Naive thymus-derived CD4-positive, alpha-beta T cell (primary cell): ENCODE measurements at regions not wholly inside any gene's neighbourhood (a gene's known extent, or its start where the extent isn't known, plus 50 kb on each side); places are given as distances from the start of the nearest gene placed in this dataset.
"Not testable (repeated sequence)": the region's sequence is repeated elsewhere in the genome, so short reads cannot be mapped to it uniquely, and the experiment has no call there.

Source experiments
- ATAC-seq: fragments of 150-1000 bp; cut with Tn5 transposase; 2 replicates; pipeline ENCODE4 v1.10.0; 2021; ENCODE audit warnings: mild to moderate bottlenecking, moderate library complexity
- CTCF ChIA-PET: fragments of 350-600 bp; sonication (Branson Sonifier 250); formaldehyde crosslinking; loops from one replicate; lab custom pipeline; 2021; ENCODE audit warnings: antibody characterized with exemption; lab: Charles Lee
- POLR2A ChIA-PET: fragments of 350-600 bp; sonication (Branson Sonifier 250); formaldehyde crosslinking; loops from one replicate; lab custom pipeline; 2021; ENCODE audit warnings: antibody characterized with exemption, inconsistent platforms; lab: Charles Lee
- DNase-seq, 9 donors: peaks; one replicate each; pipeline versions ENCODE4 v3.0.0 to v3.0.0-alpha.2; 2020 to 2022; ENCODE audit warnings: mixed read lengths in 1 of 9
- H3K27ac ChIP-seq: one replicate; pipeline ENCODE4 v1.7.0; 2013; ENCODE audit warnings: mild to moderate bottlenecking, low read depth, low read length, moderate library complexity
- H3K27me3 ChIP-seq, 2 donors: one replicate each; pipeline ENCODE4 v1.7.0; 2013; ENCODE audit warnings: low read length in 2 of 2, mild to moderate bottlenecking in 2 of 2, moderate library complexity in 2 of 2; ENCODE audit not compliant: control insufficient read depth in 2 of 2, insufficient read depth in 2 of 2
- H3K36me3 ChIP-seq, 3 experiments: 1 replicate in 2 of 3; 2 replicates in 1 of 3; pipeline ENCODE4 v1.7.0; 2013; ENCODE audit warnings: low read length in 3 of 3, mild to moderate bottlenecking in 3 of 3, moderate library complexity in 1 of 3; ENCODE audit not compliant: insufficient read depth in 3 of 3, control insufficient read depth in 2 of 3
- H3K4me1 ChIP-seq, 2 donors: one replicate each; pipeline ENCODE4 v1.7.0; 2013; ENCODE audit warnings: low read length in 2 of 2, mild to moderate bottlenecking in 2 of 2, moderate library complexity in 1 of 2; ENCODE audit not compliant: control insufficient read depth in 2 of 2, insufficient read depth in 2 of 2
- H3K4me3 ChIP-seq: 2 replicates; pipeline ENCODE4 v1.7.0; 2013; ENCODE audit warnings: mild to moderate bottlenecking, low read length
- H3K9me3 ChIP-seq, 3 experiments: 1 replicate in 2 of 3; 2 replicates in 1 of 3; pipeline ENCODE4 v1.7.0; 2013; ENCODE audit warnings: low read length in 3 of 3; ENCODE audit not compliant: control insufficient read depth in 2 of 3
- H3K27ac Mint-ChIP-seq, 9 donors: one replicate each; pipeline ENCODE4 v1.8.0; 2020 to 2022; ENCODE audit warnings: mixed read lengths in 9 of 9, mild to moderate bottlenecking in 8 of 9, moderate library complexity in 5 of 9, inconsistent platforms in 2 of 9
- H3K27me3 Mint-ChIP-seq, 5 donors: one replicate each; pipeline ENCODE4 v1.8.0; 2021 to 2022; ENCODE audit warnings: mixed read lengths in 5 of 5, mild to moderate bottlenecking in 1 of 5
- H3K36me3 Mint-ChIP-seq, 5 donors: one replicate each; pipeline ENCODE4 v1.8.0; 2020 to 2022; ENCODE audit warnings: mixed read lengths in 5 of 5, mild to moderate bottlenecking in 3 of 5, inconsistent platforms in 1 of 5
- H3K4me1 Mint-ChIP-seq, 7 donors: one replicate each; pipeline ENCODE4 v1.8.0; 2020 to 2022; ENCODE audit warnings: mixed read lengths in 7 of 7, mild to moderate bottlenecking in 3 of 7, inconsistent platforms in 1 of 7
- H3K4me3 Mint-ChIP-seq, 10 donors: one replicate each; pipeline ENCODE4 v1.8.0; 2020 to 2022; ENCODE audit warnings: mild to moderate bottlenecking in 10 of 10, mixed read lengths in 10 of 10, moderate library complexity in 6 of 10, inconsistent platforms in 2 of 10
- H3K9me3 Mint-ChIP-seq, 11 donors: one replicate each; pipeline ENCODE4 v1.8.0; 2020 to 2022; ENCODE audit warnings: mixed read lengths in 11 of 11, mild to moderate bottlenecking in 4 of 11, inconsistent platforms in 1 of 11, moderate library complexity in 1 of 11
- intact Hi-C, 2 donors: fragments of 100-400 bp; cut with micrococcal nuclease; formaldehyde crosslinking; loops; one replicate each; pipeline ENCODE4 v1.15.1; 2023

DNA sequence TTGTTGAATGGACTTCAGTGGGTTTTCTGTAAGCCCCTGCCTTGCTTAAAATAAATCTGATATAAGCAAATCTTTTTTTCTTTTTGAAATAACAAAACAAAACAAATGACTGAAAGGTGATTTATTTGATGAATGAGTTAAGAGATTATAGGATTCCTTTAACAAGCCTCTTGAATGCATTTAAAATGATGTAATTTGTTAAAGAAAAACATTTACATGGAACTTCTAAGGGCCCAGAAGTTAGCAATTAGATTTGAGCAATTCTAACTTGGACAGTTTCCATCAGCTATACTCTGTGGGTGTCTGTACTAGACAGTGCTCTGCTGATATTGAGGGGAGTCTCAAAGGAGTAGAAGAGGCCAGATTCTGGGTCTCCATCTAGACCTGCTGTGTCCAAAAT, 143.5 kb upstream of the RAG2 start:
- no peak overlapping the region for H3K27ac Mint-ChIP-seq
- Histone ChIP-seq H3K27me3 (no peaks in the 10 kb centered on the region), H3K27ac (no peak overlapping the region), H3K9me3 (no peaks in the 10 kb centered on the region), H3K4me3 (no peak overlapping the region), H3K36me3 (no peaks in the 10 kb centered on the region), H3K4me1 (no peaks in the 10 kb centered on the region)
- H3K4me3 Mint-ChIP-seq, result no peak overlapping the region
- H3K36me3 Mint-ChIP-seq, result no peaks in the 10 kb centered on the region
- no peak for ATAC-seq
- no peak for DNase-seq
- H3K9me3 Mint-ChIP-seq, result no peaks in the 10 kb centered on the region
- POLR2A ChIA-PET, result no interaction called here
- peaks cover 0 to 10% (median 3%) of the 10 kb centered on the region in 7 donors for H3K4me1 Mint-ChIP-seq
- CTCF ChIA-PET, result no interaction called here
- intact Hi-C loops, result no loop called here
- peaks cover 22 to 44% (median 31%) of the 10 kb centered on the region in 5 donors for H3K27me3 Mint-ChIP-seq

DNA sequence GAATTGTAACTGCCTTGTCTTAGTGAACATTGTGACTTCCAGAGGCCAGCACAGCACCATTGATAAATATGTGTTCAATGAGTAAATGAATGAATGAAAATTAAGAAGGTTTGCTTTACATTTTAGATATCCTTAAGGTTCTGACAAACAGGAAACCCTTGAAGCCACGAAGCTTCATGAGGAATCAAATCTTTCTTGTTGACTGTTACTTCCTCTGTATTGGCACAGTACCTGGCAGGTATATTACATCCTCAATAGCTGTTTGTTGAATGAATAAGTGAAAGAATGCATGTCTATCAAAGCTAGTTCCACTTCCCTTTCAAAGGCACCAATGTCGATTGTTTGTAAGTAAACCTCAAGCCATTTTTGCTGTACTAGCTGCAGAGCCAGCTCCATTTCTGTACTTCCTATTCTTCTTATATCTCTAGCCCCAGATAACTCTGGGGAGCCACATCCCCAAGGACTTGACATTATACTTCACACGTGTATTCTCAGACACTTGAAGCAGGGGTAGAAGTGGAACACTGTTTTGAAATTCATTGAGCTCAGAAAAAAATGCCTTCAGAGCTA, 140.3 kb upstream of the RAG2 start:
- no peaks in the 10 kb centered on the region for H3K9me3 ChIP-seq
- no peak for ATAC-seq
- H3K36me3 Mint-ChIP-seq, result no peaks in the 10 kb centered on the region
- DNase-seq, result no peak
- no peaks in the 10 kb centered on the region for H3K4me1 ChIP-seq
- H3K9me3 Mint-ChIP-seq, result peaks cover 0 to 6% (median 0%) of the 10 kb centered on the region in 11 donors
- no peaks in the 10 kb centered on the region for H3K27me3 ChIP-seq
- H3K27ac Mint-ChIP-seq, result no peak overlapping the region
- H3K4me3 Mint-ChIP-seq, result no peak overlapping the region
- H3K4me1 Mint-ChIP-seq, result peaks cover 0 to 6% (median 0%) of the 10 kb centered on the region in 7 donors
- no peak overlapping the region for H3K4me3 ChIP-seq
- peaks cover 13 to 31% (median 19%) of the 10 kb centered on the region in 5 donors for H3K27me3 Mint-ChIP-seq
- H3K27ac ChIP-seq, result no peak overlapping the region
- ChIA-PET CTCF (interaction anchor here (1.8 kb wide), 1 partner anchor 9 kb away, joined by 6 read pairs; no protein-coding TSS in a partner anchor), POLR2A (no interaction called here)
- intact Hi-C loops, result no loop called here
- no peaks in the 10 kb centered on the region for H3K36me3 ChIP-seq

DNA sequence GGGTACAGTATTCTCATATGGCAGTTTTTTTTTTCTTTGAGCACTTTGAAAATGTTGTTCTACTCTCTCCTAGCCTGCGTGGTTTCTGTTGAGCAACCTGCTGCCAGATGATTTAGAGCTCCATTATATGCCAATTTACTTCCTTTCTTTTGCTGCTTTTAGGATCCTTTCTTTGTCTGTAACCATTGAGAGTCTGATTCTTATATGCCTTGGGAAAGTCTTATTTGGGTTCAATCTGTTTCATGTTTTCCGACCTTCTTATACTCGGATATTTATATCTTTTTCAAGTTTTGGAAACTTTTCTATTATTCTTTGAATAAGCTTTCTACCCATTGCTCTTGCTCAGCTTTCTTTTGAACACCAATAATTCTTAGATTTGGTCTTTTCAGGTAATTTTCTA, 138.1 kb upstream of the RAG2 start:
- CTCF ChIA-PET, result interaction anchor here (1.0 kb wide), 1 partner anchor 12 kb away, joined by 5 read pairs; no protein-coding TSS in a partner anchor
- Histone ChIP-seq H3K27me3 (no peaks in the 10 kb centered on the region), H3K4me1 (no peaks in the 10 kb centered on the region), H3K36me3 (no peaks in the 10 kb centered on the region), H3K4me3 (no peak overlapping the region), H3K27ac (no peak overlapping the region), H3K9me3 (no peaks in the 10 kb centered on the region)
- Mint-ChIP-seq H3K27me3 (peaks cover 16 to 29% (median 20%) of the 10 kb centered on the region in 5 donors), H3K4me1 (peaks cover 0 to 6% (median 0%) of the 10 kb centered on the region in 7 donors), H3K36me3 (no peaks in the 10 kb centered on the region), H3K27ac (no peak overlapping the region), H3K4me3 (no peak overlapping the region), H3K9me3 (peaks cover 0 to 6% (median 0%) of the 10 kb centered on the region in 11 donors)
- POLR2A ChIA-PET, result no interaction called here
- no peak for ATAC-seq
- intact Hi-C loops, result no loop called here
- no peak for DNase-seq

- H3K27ac Mint-ChIP-seq, H3K27me3 ChIP-seq, H3K4me3 ChIP-seq, H3K36me3 Mint-ChIP-seq, ATAC-seq, H3K4me3 Mint-ChIP-seq, H3K9me3 ChIP-seq, H3K9me3 Mint-ChIP-seq, DNase-seq, H3K27ac ChIP-seq, H3K36me3 ChIP-seq, H3K4me1 ChIP-seq, intact Hi-C loops, POLR2A ChIA-PET, H3K4me1 Mint-ChIP-seq: not testable (repeated sequence)
- CTCF ChIA-PET, result interaction anchor here (1.2 kb wide), 1 partner anchor 13 kb away, joined by 3 read pairs; no protein-coding TSS in a partner anchor
- H3K27me3 Mint-ChIP-seq, result peaks cover 4 to 20% (median 16%) of the 10 kb centered on the region in 5 donors
Observed at GRCh38 chr11:36733721-36734120, 135.7 kb upstream of the RAG2 start.

DNA sequence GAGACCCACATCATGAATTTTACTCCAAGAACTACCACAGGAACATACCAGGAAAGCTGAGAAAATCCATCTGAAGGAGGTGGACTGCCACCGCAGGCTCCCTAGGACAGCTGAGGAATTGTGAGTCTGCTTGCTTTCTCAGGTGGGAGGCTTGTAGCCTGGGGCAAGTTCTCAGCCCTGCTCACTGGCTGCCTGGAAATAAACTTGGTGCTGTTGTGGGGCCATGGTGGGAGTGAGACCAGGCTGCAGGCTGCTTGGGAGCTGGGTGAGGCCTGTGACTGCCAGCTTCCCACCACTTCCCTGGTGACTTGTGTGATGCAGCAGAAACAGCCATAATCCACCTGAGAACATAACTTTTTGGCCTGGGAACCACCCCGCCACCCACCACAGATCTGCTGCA, 132.7 kb upstream of the RAG2 start:
- H3K9me3 Mint-ChIP-seq, result peaks cover 0 to 6% (median 0%) of the 10 kb centered on the region in 11 donors
- Histone ChIP-seq H3K27ac (no peak overlapping the region), H3K27me3 (no peaks in the 10 kb centered on the region), H3K9me3 (no peaks in the 10 kb centered on the region), H3K4me3 (no peak overlapping the region), H3K4me1 (no peaks in the 10 kb centered on the region), H3K36me3 (no peaks in the 10 kb centered on the region)
- ATAC-seq (no peak), DNase-seq (no peak)
- no peak overlapping the region for H3K27ac Mint-ChIP-seq
- no peak overlapping the region for H3K4me3 Mint-ChIP-seq
- peaks cover 3 to 28% (median 16%) of the 10 kb centered on the region in 5 donors for H3K27me3 Mint-ChIP-seq
- intact Hi-C loops, result no loop called here
- ChIA-PET POLR2A (no interaction called here), CTCF (interaction anchor here (1.9 kb wide), 1 partner anchor 16 kb away, joined by 5 read pairs; no protein-coding TSS in a partner anchor)
- no peaks in the 10 kb centered on the region for H3K4me1 Mint-ChIP-seq
- H3K36me3 Mint-ChIP-seq, result no peaks in the 10 kb centered on the region

DNA sequence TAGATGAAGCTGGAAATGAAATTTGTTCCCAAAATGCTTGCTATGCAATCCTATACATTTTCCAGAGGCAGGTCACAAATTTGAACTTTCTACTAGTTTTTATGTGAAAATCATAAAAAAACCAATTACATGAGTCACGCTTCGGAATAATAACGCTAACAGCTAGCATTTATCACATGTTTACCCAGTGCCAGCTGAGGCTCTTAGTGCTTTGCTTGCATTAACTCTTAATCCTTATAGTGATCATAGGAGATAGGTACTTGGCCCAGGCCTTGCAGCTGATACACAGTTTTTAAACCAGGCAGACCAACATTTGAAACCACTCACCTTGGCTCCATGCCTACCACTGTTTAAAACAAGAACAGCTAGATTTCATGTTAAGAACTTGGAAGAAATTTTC, 131.8 kb upstream of the RAG2 start:
- no peaks in the 10 kb centered on the region for H3K36me3 Mint-ChIP-seq
- H3K27ac Mint-ChIP-seq, result no peak overlapping the region
- Histone ChIP-seq H3K27me3 (no peaks in the 10 kb centered on the region), H3K4me1 (no peaks in the 10 kb centered on the region), H3K36me3 (no peaks in the 10 kb centered on the region), H3K4me3 (no peak overlapping the region), H3K27ac (no peak overlapping the region), H3K9me3 (no peaks in the 10 kb centered on the region)
- H3K27me3 Mint-ChIP-seq, result peaks cover 3 to 36% (median 22%) of the 10 kb centered on the region in 5 donors
- intact Hi-C loops, result no loop called here
- peaks cover 0 to 6% (median 0%) of the 10 kb centered on the region in 11 donors for H3K9me3 Mint-ChIP-seq
- no peak overlapping the region for H3K4me3 Mint-ChIP-seq
- POLR2A ChIA-PET, result no interaction called here
- ATAC-seq (no peak), DNase-seq (no peak)
- H3K4me1 Mint-ChIP-seq, result no peaks in the 10 kb centered on the region
- CTCF ChIA-PET, result interaction anchor here (1.9 kb wide), 1 partner anchor 17 kb away, joined by 5 read pairs; no protein-coding TSS in a partner anchor

- peaks cover 0 to 7% (median 0%) of the 10 kb centered on the region in 7 donors for H3K4me1 Mint-ChIP-seq
- Histone ChIP-seq H3K27me3 (no peaks in the 10 kb centered on the region), H3K9me3 (no peaks in the 10 kb centered on the region), H3K27ac (no peak overlapping the region), H3K4me1 (no peaks in the 10 kb centered on the region), H3K36me3 (no peaks in the 10 kb centered on the region), H3K4me3 (no peak overlapping the region)
- ATAC-seq (no peak), DNase-seq (no peak)
- peaks cover 5 to 35% (median 16%) of the 10 kb centered on the region in 5 donors for H3K27me3 Mint-ChIP-seq
- H3K9me3 Mint-ChIP-seq, result peaks cover 0 to 3% (median 0%) of the 10 kb centered on the region in 11 donors
- H3K27ac Mint-ChIP-seq, result no peak overlapping the region
- CTCF ChIA-PET, result no interaction called here
- intact Hi-C loops, result no loop called here
- POLR2A ChIA-PET, result no interaction called here
- H3K36me3 Mint-ChIP-seq, result no peaks in the 10 kb centered on the region
- no peak overlapping the region for H3K4me3 Mint-ChIP-seq
Observed at GRCh38 chr11:36726420-36726819, 128.4 kb upstream of the RAG2 start.
